HCT116 (cell line): ENCODE measurements at regions not wholly inside any gene's neighbourhood (a gene's known extent, or its start where the extent isn't known, plus 50 kb on each side); places are given as distances from the start of the nearest gene placed in this dataset.

ENCODE experiments used
- ATAC-seq: fragments of 200-7000 bp; cut with Tn5 transposase; 2 replicates; pipeline ENCODE4 v1.9.1; 2020; ENCODE audit warnings: mild to moderate bottlenecking, moderate library complexity
- BruUV-seq: library from RNA; stranded (reverse); fragments of 400-500 nt; replicated peaks from 2 replicates; lab custom pipeline; 2021; lab: Mats Ljungman, UMichigan
- CTCF ChIA-PET: fragments of 300-600 bp; sonication (Branson Sonifier 250); formaldehyde crosslinking; loops from one replicate; lab custom pipeline; 2021; ENCODE audit warnings: antibody characterized with exemption; lab: Charles Lee
- POLR2A ChIA-PET: fragments of 300-600, 350-600 bp; sonication (Branson Sonifier 250); formaldehyde crosslinking; loops from one replicate; lab custom pipeline; 2021; ENCODE audit warnings: antibody characterized with exemption; lab: Charles Lee
- RAD21 ChIA-PET, 2 experiments: fragments of 300-600 bp; sonication (Branson Sonifier 250); formaldehyde crosslinking; loops; one replicate each; lab custom pipeline; 2023; ENCODE audit warnings: low total read pairs in 2 of 2; ENCODE audit not compliant: uncharacterized antibody in 2 of 2, unreplicated experiment in 2 of 2, low non-redundant PET in 1 of 2; lab: Charles Lee
- DNase-seq: peaks from one replicate; pipeline ENCODE4 v3.0.0-alpha.2; 2010; ENCODE audit warnings: low read depth, low spot score
- H2AFZ ChIP-seq: fragments of 200-600 bp; shearing (Covaris generic), sonication (generic); 2 replicates; pipeline ENCODE4 v1.6.1; 2017; ENCODE audit warnings: low read depth, mixed run types, mixed read lengths, antibody characterized with exemption, low read length; ENCODE audit not compliant: poor library complexity, severe bottlenecking
- H3K27ac ChIP-seq: 2 replicates; pipeline ENCODE4 v1.5.1; 2012; ENCODE audit warnings: low read depth, low read length
- H3K27me3 ChIP-seq: fragments of 200-600 bp; sonication (generic); 2 replicates; pipeline ENCODE4 v1.6.1; 2016; ENCODE audit warnings: mixed run types, low read length, mixed read lengths; ENCODE audit not compliant: insufficient read depth
- H3K36me3 ChIP-seq, 2 experiments: fragments of 200-500 bp in 1 of 2; fragments of 200-600 bp in 1 of 2; sonication (Bioruptor generic) in 1 of 2; sonication (generic) in 1 of 2; 2 replicates each; pipeline versions ENCODE4 v1.5.1 to v1.6.1; 2014 to 2016; ENCODE audit warnings: low read length in 2 of 2, inconsistent platforms in 1 of 2, mixed read lengths in 1 of 2, mixed run types in 1 of 2; ENCODE audit not compliant: insufficient read depth in 2 of 2, control insufficient read depth in 1 of 2
- H3K4me1 ChIP-seq, 2 experiments: fragments of 200-600 bp in 1 of 2; sonication (generic) in 1 of 2; 2 replicates each; pipeline versions ENCODE4 v1.5.1 to v1.6.1; 2012 to 2017; ENCODE audit warnings: low read length in 2 of 2, inconsistent platforms in 1 of 2, mild to moderate bottlenecking in 1 of 2, mixed read lengths in 1 of 2, mixed run types in 1 of 2, moderate library complexity in 1 of 2; ENCODE audit not compliant: insufficient read depth in 2 of 2, control insufficient read depth in 1 of 2
- H3K4me2 ChIP-seq: fragments of 200-600 bp; sonication (generic); 2 replicates; pipeline ENCODE4 v1.6.1; 2017; ENCODE audit warnings: mixed run types, low read length, mixed read lengths
- H3K4me3 ChIP-seq, 2 experiments: fragments of 200-600 bp in 1 of 2; sonication (generic) in 1 of 2; replicated peaks in 1 of 2; 2 replicates each; pipeline ENCODE4 v1.5.1; 2011 to 2016; ENCODE audit warnings: low read length in 2 of 2, control low read depth in 1 of 2, low read depth in 1 of 2, mild to moderate bottlenecking in 1 of 2, mixed read lengths in 1 of 2, mixed run types in 1 of 2
- H3K79me2 ChIP-seq: fragments of 200-600 bp; sonication (generic); 2 replicates; pipeline ENCODE4 v1.6.1; 2017; ENCODE audit warnings: mild to moderate bottlenecking, mixed run types, low read length, moderate library complexity, mixed read lengths; ENCODE audit not compliant: insufficient read depth
- H3K9ac ChIP-seq: fragments of 200-600 bp; sonication (generic); 2 replicates; pipeline ENCODE4 v1.6.1; 2016; ENCODE audit warnings: low read length, mixed read lengths
- H3K9me2 ChIP-seq: fragments of 200-600 bp; sonication (generic), shearing (Covaris generic); 2 replicates; pipeline ENCODE4 v1.6.1; 2017; ENCODE audit warnings: mixed run types, mild to moderate bottlenecking, moderate library complexity; ENCODE audit not compliant: insufficient read depth
- H3K9me3 ChIP-seq, 2 experiments: fragments of 200-500 bp in 1 of 2; fragments of 200-600 bp in 1 of 2; sonication (Bioruptor generic) in 1 of 2; sonication (generic) in 1 of 2; 2 replicates each; pipeline ENCODE4 v1.6.1; 2014 to 2017; ENCODE audit warnings: low read length in 2 of 2, mixed read lengths in 2 of 2, inconsistent platforms in 1 of 2, low read depth in 1 of 2, mild to moderate bottlenecking in 1 of 2, mixed run types in 1 of 2, moderate library complexity in 1 of 2; ENCODE audit not compliant: control insufficient read depth in 1 of 2, insufficient read depth in 1 of 2
- H4K20me1 ChIP-seq: fragments of 200-600 bp; sonication (generic), shearing (Covaris generic); 2 replicates; pipeline ENCODE4 v1.6.1; 2017; ENCODE audit warnings: mixed run types, mild to moderate bottlenecking, moderate library complexity; ENCODE audit not compliant: insufficient read depth
- CBX3 ChIP-seq: IDR thresholded peaks from 2 replicates; pipeline ENCODE4 v1.6.1; 2012; ENCODE audit warnings: low read depth
- CEBPB ChIP-seq: IDR thresholded peaks from 2 replicates; pipeline ENCODE4 v1.6.1; 2012; ENCODE audit warnings: low read depth
- EGR1 ChIP-seq: IDR thresholded peaks from 2 replicates; pipeline ENCODE4 v1.6.1; 2012; ENCODE audit warnings: low read depth
- ELF1 ChIP-seq: IDR thresholded peaks from 2 replicates; pipeline ENCODE4 v1.6.1; 2012; ENCODE audit warnings: low read depth, borderline replicate concordance
- EZH2phosphoT487 ChIP-seq: fragments of 200-600 bp; IDR thresholded peaks from 2 replicates; pipeline ENCODE4 v1.6.1; 2018; ENCODE audit warnings: antibody characterized with exemption, borderline replicate concordance
- JUND ChIP-seq: IDR thresholded peaks from 2 replicates; pipeline ENCODE4 v1.6.1; 2012
- RAD21 ChIP-seq: IDR thresholded peaks from 2 replicates; pipeline ENCODE4 v1.6.1; 2012; ENCODE audit warnings: low read depth, mild to moderate bottlenecking
- SIN3A ChIP-seq: IDR thresholded peaks from 2 replicates; pipeline ENCODE4 v1.6.1; 2012; ENCODE audit warnings: low read depth
- SP1 ChIP-seq: IDR thresholded peaks from 2 replicates; pipeline ENCODE4 v1.6.1; 2012; ENCODE audit warnings: low read depth
- ZNF274 ChIP-seq: fragments of 200-500 bp; sonication (Bioruptor generic); IDR thresholded peaks from 2 replicates; pipeline ENCODE4 v1.6.1; 2014; ENCODE audit warnings: mild to moderate bottlenecking, low read depth, low read length, inconsistent platforms
- intact Hi-C: fragments of 100-400 bp; cut with micrococcal nuclease; formaldehyde crosslinking; loops from 2 replicates; pipeline ENCODE4 v1.10.0; 2022
- TF ChIP-seq, protein P1 (sequence below), 3 experiments: fragments of 200-600 bp in 1 of 3; sonication (generic) in 1 of 3; IDR thresholded peaks in 2 of 3; conservative IDR thresholded peaks in 1 of 3; 2 replicates each; pipeline ENCODE4 v1.5.1; 2012 to 2017; ENCODE audit warnings: low read depth in 2 of 3, low read length in 2 of 3, antibody characterized with exemption in 1 of 3, borderline replicate concordance in 1 of 3, control low read depth in 1 of 3, mild to moderate bottlenecking in 1 of 3, mixed read lengths in 1 of 3, mixed run types in 1 of 3, moderate library complexity in 1 of 3; ENCODE audit not compliant: insufficient read depth in 1 of 3
- TF ChIP-seq, protein P2 (sequence below): IDR thresholded peaks from 2 replicates; pipeline ENCODE4 v1.6.1; 2012
- TF ChIP-seq, protein P3 (sequence below): IDR thresholded peaks from 2 replicates; pipeline ENCODE4 v1.6.1; 2011; ENCODE audit warnings: mild to moderate bottlenecking, low read length, moderate library complexity; ENCODE audit not compliant: insufficient replicate concordance; ENCODE audit errors: extremely low read depth

DNA sequence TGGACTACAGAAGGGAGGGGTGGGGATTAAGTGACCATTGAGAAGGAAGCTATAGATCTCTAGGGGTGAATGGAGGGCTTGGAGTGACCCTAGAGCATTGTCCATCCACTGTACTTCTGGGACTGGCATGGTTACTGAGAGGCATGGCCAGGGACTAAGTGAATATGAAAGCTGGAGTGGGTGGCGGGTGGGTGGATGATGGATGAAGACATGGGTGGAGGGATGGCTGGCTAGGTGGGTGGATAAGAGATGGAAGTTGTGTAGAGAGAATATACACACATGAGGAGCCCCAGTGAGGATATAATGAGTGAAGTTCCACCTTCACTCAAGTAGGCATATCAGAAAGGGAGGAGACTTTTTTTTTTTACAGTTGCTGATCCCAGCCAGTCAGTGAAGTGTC, 65.5 kb upstream of the NRXN3 start:
- H4K20me1 ChIP-seq = no peaks in the 10 kb centered on the region
- no peak overlapping the region for H3K4me3 ChIP-seq
- ATAC-seq = no peak
- no peaks in the 10 kb centered on the region for H3K79me2 ChIP-seq
- intact Hi-C loops = no loop called here
- ChIA-PET CTCF (no interaction called here), POLR2A (no interaction called here), RAD21 (no interaction called here)
- H3K9me3 ChIP-seq = no peaks in the 10 kb centered on the region
- no peak overlapping the region for H3K9ac ChIP-seq
- no peaks in the 10 kb centered on the region for H3K36me3 ChIP-seq
- no peak overlapping the region for H2AFZ ChIP-seq
- peaks cover 0 to 6% of the 10 kb centered on the region in 2 experiments; a peak in 1 of 4 replicates for H3K4me1 ChIP-seq
- peaks cover 38% of the 10 kb centered on the region for H3K27me3 ChIP-seq
- TF ChIP-seq EZH2phosphoT487 (no peak), ELF1 (no peak), SP1 (no peak), JUND (no peak), CEBPB (no peak), RAD21 (no peak), EGR1 (no peak)
- TF ChIP-seq, protein P1, sequence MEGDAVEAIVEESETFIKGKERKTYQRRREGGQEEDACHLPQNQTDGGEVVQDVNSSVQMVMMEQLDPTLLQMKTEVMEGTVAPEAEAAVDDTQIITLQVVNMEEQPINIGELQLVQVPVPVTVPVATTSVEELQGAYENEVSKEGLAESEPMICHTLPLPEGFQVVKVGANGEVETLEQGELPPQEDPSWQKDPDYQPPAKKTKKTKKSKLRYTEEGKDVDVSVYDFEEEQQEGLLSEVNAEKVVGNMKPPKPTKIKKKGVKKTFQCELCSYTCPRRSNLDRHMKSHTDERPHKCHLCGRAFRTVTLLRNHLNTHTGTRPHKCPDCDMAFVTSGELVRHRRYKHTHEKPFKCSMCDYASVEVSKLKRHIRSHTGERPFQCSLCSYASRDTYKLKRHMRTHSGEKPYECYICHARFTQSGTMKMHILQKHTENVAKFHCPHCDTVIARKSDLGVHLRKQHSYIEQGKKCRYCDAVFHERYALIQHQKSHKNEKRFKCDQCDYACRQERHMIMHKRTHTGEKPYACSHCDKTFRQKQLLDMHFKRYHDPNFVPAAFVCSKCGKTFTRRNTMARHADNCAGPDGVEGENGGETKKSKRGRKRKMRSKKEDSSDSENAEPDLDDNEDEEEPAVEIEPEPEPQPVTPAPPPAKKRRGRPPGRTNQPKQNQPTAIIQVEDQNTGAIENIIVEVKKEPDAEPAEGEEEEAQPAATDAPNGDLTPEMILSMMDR (IDR thresholded peaks at IDR 0.05 in 2 of 3, conservative IDR thresholded peaks at IDR 0.05 in 1 of 3; ENCODE audit: borderline replicate concordance in 1 of 3, insufficient read depth in 1 of 3, low read depth in 2 of 3, low read length in 2 of 3) = no peak
- no TSS peak for BruUV-seq
- no peaks in the 10 kb centered on the region for H3K9me2 ChIP-seq
- no peak overlapping the region for H3K4me2 ChIP-seq
- H3K27ac ChIP-seq = no peak overlapping the region
- no peak for DNase-seq

DNA sequence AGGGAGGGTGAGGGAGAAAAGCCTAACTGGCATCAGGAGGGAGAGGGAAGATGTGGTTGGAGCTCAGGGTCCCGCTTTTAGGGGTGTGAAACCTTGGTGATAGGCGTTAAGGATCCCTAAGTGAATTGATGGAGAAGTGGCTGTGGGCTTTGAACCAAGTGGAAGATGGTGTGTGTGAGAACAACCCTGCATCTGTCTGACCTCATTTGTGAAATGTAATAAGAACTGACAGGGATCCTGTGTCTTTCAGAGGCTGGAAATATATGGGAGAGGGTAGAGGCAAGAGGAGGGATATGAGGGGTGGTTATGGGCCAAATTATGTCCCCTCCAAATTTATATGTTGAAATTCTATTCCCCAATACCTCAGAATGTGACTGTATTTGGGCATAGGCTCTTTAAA, 63.8 kb upstream of the NRXN3 start:
- no peak overlapping the region for H3K4me3 ChIP-seq
- H3K4me1 ChIP-seq = peaks cover 0 to 6% of the 10 kb centered on the region in 2 experiments; a peak in 1 of 4 replicates
- no peak overlapping the region for H2AFZ ChIP-seq
- H3K4me2 ChIP-seq = no peak overlapping the region
- intact Hi-C loops = no loop called here
- no TSS peak for BruUV-seq
- H3K79me2 ChIP-seq = no peaks in the 10 kb centered on the region
- ChIA-PET CTCF (no interaction called here), POLR2A (no interaction called here), RAD21 (no interaction called here)
- no peaks in the 10 kb centered on the region for H4K20me1 ChIP-seq
- no peaks in the 10 kb centered on the region for H3K36me3 ChIP-seq
- H3K27me3 ChIP-seq = peaks cover 26% of the 10 kb centered on the region
- ATAC-seq (no peak), DNase-seq (no peak)
- H3K9ac ChIP-seq = no peak overlapping the region
- H3K27ac ChIP-seq = no peak overlapping the region
- no peaks in the 10 kb centered on the region for H3K9me3 ChIP-seq
- no peaks in the 10 kb centered on the region for H3K9me2 ChIP-seq
- TF ChIP-seq SP1 (no peak), SIN3A (no peak), EZH2phosphoT487 (no peak), ELF1 (no peak), ZNF274 (no peak), EGR1 (no peak), CBX3 (no peak)
- TF ChIP-seq, protein P1 (IDR thresholded peaks at IDR 0.05 in 2 of 3, conservative IDR thresholded peaks at IDR 0.05 in 1 of 3; ENCODE audit: borderline replicate concordance in 1 of 3, insufficient read depth in 1 of 3, low read depth in 2 of 3, low read length in 2 of 3) = no peak
- TF ChIP-seq, protein P2, sequence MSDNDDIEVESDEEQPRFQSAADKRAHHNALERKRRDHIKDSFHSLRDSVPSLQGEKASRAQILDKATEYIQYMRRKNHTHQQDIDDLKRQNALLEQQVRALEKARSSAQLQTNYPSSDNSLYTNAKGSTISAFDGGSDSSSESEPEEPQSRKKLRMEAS = no peak
- TF ChIP-seq, protein P3, sequence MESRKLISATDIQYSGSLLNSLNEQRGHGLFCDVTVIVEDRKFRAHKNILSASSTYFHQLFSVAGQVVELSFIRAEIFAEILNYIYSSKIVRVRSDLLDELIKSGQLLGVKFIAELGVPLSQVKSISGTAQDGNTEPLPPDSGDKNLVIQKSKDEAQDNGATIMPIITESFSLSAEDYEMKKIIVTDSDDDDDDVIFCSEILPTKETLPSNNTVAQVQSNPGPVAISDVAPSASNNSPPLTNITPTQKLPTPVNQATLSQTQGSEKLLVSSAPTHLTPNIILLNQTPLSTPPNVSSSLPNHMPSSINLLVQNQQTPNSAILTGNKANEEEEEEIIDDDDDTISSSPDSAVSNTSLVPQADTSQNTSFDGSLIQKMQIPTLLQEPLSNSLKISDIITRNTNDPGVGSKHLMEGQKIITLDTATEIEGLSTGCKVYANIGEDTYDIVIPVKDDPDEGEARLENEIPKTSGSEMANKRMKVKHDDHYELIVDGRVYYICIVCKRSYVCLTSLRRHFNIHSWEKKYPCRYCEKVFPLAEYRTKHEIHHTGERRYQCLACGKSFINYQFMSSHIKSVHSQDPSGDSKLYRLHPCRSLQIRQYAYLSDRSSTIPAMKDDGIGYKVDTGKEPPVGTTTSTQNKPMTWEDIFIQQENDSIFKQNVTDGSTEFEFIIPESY = no peak
